ENCODE measurements at regions not wholly inside any gene's neighbourhood (a gene's known extent, or its start where the extent isn't known, plus 50 kb on each side); places are given as distances from the start of the nearest gene placed in this dataset.

GRCh38 chr16:26317885-26318284, 626.1 kb downstream of the HS3ST4 start:
- POLR2A ChIA-PET, result no interaction called here
- H3K4me3 Mint-ChIP-seq, result no peak overlapping the region
- Histone ChIP-seq H3K27ac (ENCODE audit: low read depth in 1 of 2, low read length in 2 of 2) (no peak overlapping the region), H3K4me3 (ENCODE audit: low read length) (no peak overlapping the region), H3K4me1 (ENCODE audit: insufficient read depth, low read length) (no peaks in the 10 kb centered on the region), H3K9me3 (ENCODE audit: control insufficient read depth in 1 of 2, insufficient read depth in 1 of 2, low read length in 2 of 2) (peaks cover 0 to 5% of the 10 kb centered on the region in 2 experiments), H3K36me3 (ENCODE audit: insufficient read depth, low read length) (no peaks in the 10 kb centered on the region), H3K27me3 (ENCODE audit: control insufficient read depth in 1 of 2, insufficient read depth in 2 of 2, low read length in 2 of 2) (no peaks in the 10 kb centered on the region)
- TF ChIP-seq, protein P1, sequence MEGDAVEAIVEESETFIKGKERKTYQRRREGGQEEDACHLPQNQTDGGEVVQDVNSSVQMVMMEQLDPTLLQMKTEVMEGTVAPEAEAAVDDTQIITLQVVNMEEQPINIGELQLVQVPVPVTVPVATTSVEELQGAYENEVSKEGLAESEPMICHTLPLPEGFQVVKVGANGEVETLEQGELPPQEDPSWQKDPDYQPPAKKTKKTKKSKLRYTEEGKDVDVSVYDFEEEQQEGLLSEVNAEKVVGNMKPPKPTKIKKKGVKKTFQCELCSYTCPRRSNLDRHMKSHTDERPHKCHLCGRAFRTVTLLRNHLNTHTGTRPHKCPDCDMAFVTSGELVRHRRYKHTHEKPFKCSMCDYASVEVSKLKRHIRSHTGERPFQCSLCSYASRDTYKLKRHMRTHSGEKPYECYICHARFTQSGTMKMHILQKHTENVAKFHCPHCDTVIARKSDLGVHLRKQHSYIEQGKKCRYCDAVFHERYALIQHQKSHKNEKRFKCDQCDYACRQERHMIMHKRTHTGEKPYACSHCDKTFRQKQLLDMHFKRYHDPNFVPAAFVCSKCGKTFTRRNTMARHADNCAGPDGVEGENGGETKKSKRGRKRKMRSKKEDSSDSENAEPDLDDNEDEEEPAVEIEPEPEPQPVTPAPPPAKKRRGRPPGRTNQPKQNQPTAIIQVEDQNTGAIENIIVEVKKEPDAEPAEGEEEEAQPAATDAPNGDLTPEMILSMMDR (IDR thresholded peaks at IDR 0.05), result no peak
- no peak overlapping the region for H3K27ac Mint-ChIP-seq
- CTCF ChIA-PET, result no interaction called here
- no peak for ATAC-seq (ENCODE audit: poor library complexity)
- no peak for DNase-seq
- H3K36me3 Mint-ChIP-seq (ENCODE audit: low read depth), result no peaks in the 10 kb centered on the region
- peaks cover 23% of the 10 kb centered on the region for H3K27me3 Mint-ChIP-seq
- H3K9me3 Mint-ChIP-seq, result no peaks in the 10 kb centered on the region
- H3K4me1 Mint-ChIP-seq (ENCODE audit: low read depth), result no peaks in the 10 kb centered on the region
- intact Hi-C loops (cut with DNase I, micrococcal nuclease), result no loop called here

DNA sequence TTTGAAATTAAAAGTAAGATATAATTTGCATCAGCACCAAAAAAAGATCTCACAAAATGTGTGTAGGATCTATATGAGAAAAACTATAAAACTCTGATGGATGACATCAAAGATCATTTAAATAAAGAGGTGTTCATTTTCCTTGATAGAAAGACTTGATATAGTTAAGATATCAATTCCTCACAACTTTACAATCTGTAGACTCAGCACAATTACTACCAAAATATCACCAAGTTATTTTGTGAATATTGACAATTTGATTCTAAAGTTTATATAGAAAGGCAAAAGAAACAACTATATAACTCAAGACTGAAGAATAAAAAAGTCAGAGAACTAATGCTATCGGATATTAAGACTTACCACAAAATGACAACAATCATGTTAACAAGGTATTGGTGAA, 638.9 kb downstream of the HS3ST4 start:
- DNase-seq (no peak), ATAC-seq (ENCODE audit: poor library complexity) (no peak)
- CTCF ChIA-PET, result no interaction called here
- Histone ChIP-seq H3K36me3 (ENCODE audit: insufficient read depth, low read length) (no peaks in the 10 kb centered on the region), H3K4me1 (ENCODE audit: insufficient read depth, low read length) (no peaks in the 10 kb centered on the region), H3K4me3 (ENCODE audit: low read length) (no peak overlapping the region), H3K9me3 (ENCODE audit: control insufficient read depth in 1 of 2, insufficient read depth in 1 of 2, low read length in 2 of 2) (peaks cover 0 to 3% of the 10 kb centered on the region in 2 experiments), H3K27me3 (ENCODE audit: control insufficient read depth in 1 of 2, insufficient read depth in 2 of 2, low read length in 2 of 2) (no peaks in the 10 kb centered on the region), H3K27ac (ENCODE audit: low read depth in 1 of 2, low read length in 2 of 2) (no peak overlapping the region)
- POLR2A ChIA-PET, result no interaction called here
- Mint-ChIP-seq H3K27ac (no peak overlapping the region), H3K4me1 (ENCODE audit: low read depth) (no peaks in the 10 kb centered on the region), H3K36me3 (ENCODE audit: low read depth) (no peaks in the 10 kb centered on the region), H3K27me3 (peaks cover 3% of the 10 kb centered on the region), H3K4me3 (no peak overlapping the region), H3K9me3 (no peaks in the 10 kb centered on the region)
- intact Hi-C loops (cut with DNase I, micrococcal nuclease), result no loop called here
- TF ChIP-seq, protein P1 (IDR thresholded peaks at IDR 0.05), result no peak

GRCh38 chr16:26334218-26335111, 642.7 kb downstream of the HS3ST4 start:
- H3K36me3 ChIP-seq (ENCODE audit: insufficient read depth, low read length), result no peaks in the 10 kb centered on the region
- ChIA-PET CTCF (no interaction called here), POLR2A (no interaction called here)
- no peaks in the 10 kb centered on the region for H3K4me1 ChIP-seq (ENCODE audit: insufficient read depth, low read length)
- TF ChIP-seq, protein P1 (IDR thresholded peaks at IDR 0.05), result no peak
- intact Hi-C loops (cut with DNase I, micrococcal nuclease), result no loop called here
- ATAC-seq (ENCODE audit: poor library complexity), result no peak
- H3K27me3 ChIP-seq (ENCODE audit: control insufficient read depth in 1 of 2, insufficient read depth in 2 of 2, low read length in 2 of 2), result peaks cover 0 to 5% of the 10 kb centered on the region in 2 experiments
- no peak for DNase-seq
- H3K4me3 ChIP-seq (ENCODE audit: low read length), result no peak overlapping the region
- Mint-ChIP-seq H3K27ac (no peak overlapping the region), H3K27me3 (no peaks in the 10 kb centered on the region), H3K4me3 (no peak overlapping the region), H3K9me3 (no peaks in the 10 kb centered on the region), H3K4me1 (ENCODE audit: low read depth) (no peaks in the 10 kb centered on the region), H3K36me3 (ENCODE audit: low read depth) (no peaks in the 10 kb centered on the region)
- no peak overlapping the region for H3K27ac ChIP-seq (ENCODE audit: low read depth in 1 of 2, low read length in 2 of 2)
- peaks cover 0 to 3% of the 10 kb centered on the region in 2 experiments for H3K9me3 ChIP-seq (ENCODE audit: control insufficient read depth in 1 of 2, insufficient read depth in 1 of 2, low read length in 2 of 2)
